H1 (cell line): ENCODE measurements at regions not wholly inside any gene's neighbourhood (a gene's known extent, or its start where the extent isn't known, plus 50 kb on each side); places are given as distances from the start of the nearest gene placed in this dataset.

Experiments
- GTF2F1 ChIP-seq: IDR thresholded peaks from 2 replicates; pipeline ENCODE4 v1.6.1; 2012; ENCODE audit warnings: low read depth, low read length, improper control_type of control experiment, borderline replicate concordance
- KDM5A ChIP-seq: fragments of 200-600 bp; IDR thresholded peaks from 2 replicates; pipeline ENCODE4 v1.7.1; 2012; ENCODE audit warnings: mild to moderate bottlenecking, low read length, inconsistent platforms, mixed read lengths

- no peak for TF ChIP-seq KDM5A
- TF ChIP-seq GTF2F1 = no peak
- TF ChIP-seq, all 59 proteins: peak for 0
These were observed 262.6 kb downstream of the EN1 start (continued) for GRCh38 chr2:118584877-118585276.
